K562 (cell line): ENCODE measurements at regions not wholly inside any gene's neighbourhood (a gene's known extent, or its start where the extent isn't known, plus 50 kb on each side); places are given as distances from the start of the nearest gene placed in this dataset.

Experiments
- ATAC-seq: fragments of 200-7000 bp; cut with Tn5 transposase; 3 replicates; pipeline ENCODE4 v1.9.1; 2020; ENCODE audit warnings: moderate library complexity
- BruUV-seq: library from RNA; stranded (reverse); fragments of 400-500 nt; replicated peaks from 2 replicates; lab custom pipeline; 2021; lab: Mats Ljungman, UMichigan
- CTCF ChIA-PET: fragments of 300-600 bp; formaldehyde crosslinking; extraction: SDS; loops from one replicate; lab custom pipeline; 2021; ENCODE audit warnings: low intra/inter-chr PET ratio; lab: Yijun Ruan, JAX
- POLR2A ChIA-PET: fragments of 300-600, 350-650 bp; sonication (Branson Sonifier 250); formaldehyde crosslinking; extraction: SDS; loops from one replicate; lab custom pipeline; 2021; ENCODE audit warnings: antibody characterized with exemption, inconsistent platforms; lab: Yijun Ruan, JAX
- DNase-seq, 4 experiments: peaks; one replicate each; pipeline versions ENCODE4 v3.0.0 to v3.0.0-alpha.2; 2011 to 2018; ENCODE audit warnings: low spot score in 3 of 4, mixed read lengths in 3 of 4; ENCODE audit errors: extremely low read depth in 1 of 4
- FAIRE-seq: peaks from 2 replicates; lab custom pipeline; 2011; peaks lifted over from hg19 to GRCh38; lab: Jason Lieb, UNC
- H2AFZ ChIP-seq: 2 replicates; pipeline ENCODE4 v1.6.0; 2011; ENCODE audit warnings: low read depth, low read length, control low read depth, inconsistent platforms
- H3K27ac ChIP-seq: fragments of 200-600 bp; 3 replicates; pipeline ENCODE4 v1.8.0; 2011; ENCODE audit warnings: low read depth, mild to moderate bottlenecking, control low read depth, inconsistent platforms, low read length, moderate library complexity, mixed read lengths; ENCODE audit errors: extremely low read depth
- H3K27me3 ChIP-seq, 2 experiments: fragments of 300-600 bp in 1 of 2; 2 replicates in 1 of 2; 3 replicates in 1 of 2; pipeline versions ENCODE4 v1.6.0 to v1.8.0; 2011; ENCODE audit warnings: inconsistent platforms in 2 of 2, low read length in 2 of 2, mild to moderate bottlenecking in 1 of 2, mixed read lengths in 1 of 2, moderate library complexity in 1 of 2; ENCODE audit not compliant: control insufficient read depth in 2 of 2, insufficient read depth in 2 of 2
- H3K36me3 ChIP-seq: fragments of 300-600 bp; 3 replicates; pipeline ENCODE4 v1.8.0; 2011; ENCODE audit warnings: mild to moderate bottlenecking, low read length, inconsistent platforms; ENCODE audit not compliant: control insufficient read depth, insufficient read depth
- H3K4me1 ChIP-seq, 2 experiments: fragments of 200-600 bp in 1 of 2; replicated peaks in 1 of 2; 2 replicates in 1 of 2; 3 replicates in 1 of 2; pipeline versions ENCODE4 v1.5.1 to v1.8.0; 2011; ENCODE audit warnings: inconsistent platforms in 2 of 2, low read length in 2 of 2, mild to moderate bottlenecking in 1 of 2, mixed read lengths in 1 of 2, moderate library complexity in 1 of 2; ENCODE audit not compliant: control insufficient read depth in 2 of 2, insufficient read depth in 2 of 2
- H3K4me2 ChIP-seq: 2 replicates; pipeline ENCODE4 v1.6.1; 2011; ENCODE audit warnings: low read length, control low read depth, inconsistent platforms, mixed read lengths; ENCODE audit not compliant: insufficient read depth
- H3K4me3 ChIP-seq: fragments of 200-600 bp; sonication (generic), shearing (Covaris generic); 2 replicates; pipeline ENCODE4 v1.5.1; 2016; ENCODE audit warnings: control low read depth, inconsistent platforms
- H3K79me2 ChIP-seq: fragments of 200-600 bp; 3 replicates; pipeline ENCODE4 v1.8.0; 2011; ENCODE audit warnings: low read length, inconsistent platforms; ENCODE audit not compliant: control insufficient read depth, insufficient read depth
- H3K9ac ChIP-seq, 2 experiments: 2 replicates each; pipeline versions ENCODE4 v1.6.0 to v1.6.1; 2011; ENCODE audit warnings: low read depth in 2 of 2, low read length in 2 of 2, control low read depth in 1 of 2, inconsistent platforms in 1 of 2, mild to moderate bottlenecking in 1 of 2, mixed read lengths in 1 of 2; ENCODE audit not compliant: insufficient read depth in 1 of 2
- H3K9me1 ChIP-seq: one replicate; pipeline ENCODE4 v1.6.0; 2011; ENCODE audit warnings: inconsistent platforms, mild to moderate bottlenecking, low read length, moderate library complexity; ENCODE audit not compliant: control insufficient read depth, insufficient read depth
- H3K9me3 ChIP-seq: replicated peaks from 2 replicates; pipeline ENCODE4 v1.5.1; 2011; ENCODE audit warnings: low read depth, low read length, inconsistent platforms; ENCODE audit not compliant: control insufficient read depth, insufficient read depth
- H4K20me1 ChIP-seq: replicated peaks from 2 replicates; pipeline ENCODE4 v1.6.1; 2011; ENCODE audit warnings: low read length, inconsistent platforms, mixed read lengths; ENCODE audit not compliant: control insufficient read depth, insufficient read depth
- ARID2 ChIP-seq: fragments of 450-650 bp; IDR thresholded peaks from 2 replicates; pipeline ENCODE4 v1.6.1; 2017; ENCODE audit warnings: antibody characterized with exemption, mild to moderate bottlenecking
- BRF1 ChIP-seq: IDR thresholded peaks from 3 replicates; pipeline ENCODE4 v1.6.1; 2011; ENCODE audit warnings: borderline replicate concordance, mild to moderate bottlenecking; ENCODE audit not compliant: insufficient read length; ENCODE audit errors: extremely low read depth
- CHD1 ChIP-seq: fragments of 200-600 bp; sonication (generic); IDR thresholded peaks from one replicate; pipeline ENCODE4 v1.6.1; 2012; ENCODE audit warnings: mild to moderate bottlenecking, moderate library complexity, low read length, inconsistent platforms
- ERF ChIP-seq: fragments of 450-650 bp; formaldehyde crosslinking; IDR thresholded peaks from 2 replicates; pipeline ENCODE4 v1.4.0; 2020; ENCODE audit warnings: mild to moderate bottlenecking, mixed read lengths
- FOXM1 ChIP-seq, 2 experiments: fragments of 450-650 bp in 1 of 2; sonication (generic) in 1 of 2; formaldehyde crosslinking in 1 of 2; IDR thresholded peaks; 2 replicates each; pipeline versions ENCODE4 v1.6.1 to v1.9.0; 2017 to 2022; ENCODE audit warnings: low read depth in 2 of 2, mild to moderate bottlenecking in 2 of 2, missing genetic modification reagents in 1 of 2, moderate library complexity in 1 of 2
- HIVEP1 ChIP-seq: fragments of 250-450 bp; sonication (Bioruptor Pico); IDR thresholded peaks from 2 replicates; pipeline ENCODE4 v1.4.0; 2020; ENCODE audit warnings: mild to moderate bottlenecking
- HOMEZ ChIP-seq: fragments of 250-450 bp; sonication (Bioruptor Pico); IDR thresholded peaks from 2 replicates; pipeline ENCODE4 v1.4.0; 2020; ENCODE audit warnings: mild to moderate bottlenecking, moderate library complexity
- MAFF ChIP-seq: IDR thresholded peaks from 2 replicates; pipeline ENCODE4 v1.6.1; 2012; ENCODE audit warnings: low read length, improper control_type of control experiment
- MCM2 ChIP-seq: fragments of 450-650 bp; IDR thresholded peaks from 2 replicates; pipeline ENCODE4 v1.6.1; 2017; ENCODE audit warnings: low read depth, mild to moderate bottlenecking
- MCM5 ChIP-seq: fragments of 450-650 bp; IDR thresholded peaks from 2 replicates; pipeline ENCODE4 v1.6.1; 2016; ENCODE audit warnings: low read depth
- MYC ChIP-seq, 2 experiments: fragments of 250-450 bp in 1 of 2; sonication (Bioruptor Pico) in 1 of 2; IDR thresholded peaks; 2 replicates each; pipeline versions ENCODE4 v1.5.1 to v1.6.1; 2012 to 2021; ENCODE audit warnings: low read depth in 2 of 2, borderline replicate concordance in 1 of 2, improper control_type of control experiment in 1 of 2, low read length in 1 of 2, mild to moderate bottlenecking in 1 of 2, moderate library complexity in 1 of 2
- NFXL1 ChIP-seq: fragments of 450-650 bp; formaldehyde crosslinking; IDR thresholded peaks from 2 replicates; pipeline ENCODE4 v1.4.0; 2021; ENCODE audit warnings: mild to moderate bottlenecking
- PATZ1 ChIP-seq: fragments of 250-450 bp; sonication (Bioruptor Pico); IDR thresholded peaks from 2 replicates; pipeline ENCODE4 v1.5.0; 2020; ENCODE audit warnings: mild to moderate bottlenecking, borderline replicate concordance
- PTRF ChIP-seq: fragments of 450-650 bp; IDR thresholded peaks from 2 replicates; pipeline ENCODE4 v1.6.1; 2016; ENCODE audit warnings: mild to moderate bottlenecking, missing genetic modification characterization, missing compliant biosample characterization
- SLC30A9 ChIP-seq: fragments of 250-450 bp; sonication (Bioruptor Pico); IDR thresholded peaks from 2 replicates; pipeline ENCODE4 v1.8.0; 2022; ENCODE audit warnings: mild to moderate bottlenecking, moderate library complexity
- SMAD3 ChIP-seq: fragments of 450-650 bp; formaldehyde crosslinking; conservative IDR thresholded peaks from 2 replicates; pipeline ENCODE4 v1.4.0; 2020; ENCODE audit warnings: mild to moderate bottlenecking
- THRB ChIP-seq: fragments of 450-650 bp; formaldehyde crosslinking; conservative IDR thresholded peaks from 2 replicates; pipeline ENCODE4 v1.4.0; 2022; ENCODE audit warnings: mild to moderate bottlenecking, missing genetic modification characterization
- ZNF239 ChIP-seq: fragments of 250-450 bp; sonication (Bioruptor Pico); IDR thresholded peaks from 2 replicates; pipeline ENCODE4 v1.4.0; 2020; ENCODE audit warnings: mild to moderate bottlenecking
- ZNF316 ChIP-seq: fragments of 450-650 bp; IDR thresholded peaks from 2 replicates; pipeline ENCODE4 v1.6.1; 2016
- ZNF444 ChIP-seq: fragments of 250-450 bp; sonication (Bioruptor Pico); IDR thresholded peaks from 2 replicates; pipeline ENCODE4 v1.4.0; 2020; ENCODE audit warnings: mild to moderate bottlenecking, moderate library complexity
- in situ Hi-C: fragments of 300-500 bp; cut with MboI; formaldehyde crosslinking; loops from 4 replicates; pipeline ENCODE4 v1.15.0; 2018; ENCODE audit warnings: inconsistent platforms, mixed read lengths
- intact Hi-C: fragments of 100-400 bp; cut with micrococcal nuclease; formaldehyde crosslinking; loops from 2 replicates; pipeline ENCODE4 v1.14.2; 2022

GRCh38 chr4:59770601-59771264 lies 1429.4 kb upstream of the ADGRL3 start:
- Histone ChIP-seq H3K27me3 (no peaks in the 10 kb centered on the region), H3K4me3 (no peak overlapping the region), H3K9ac (no peak overlapping the region), H4K20me1 (no peaks in the 10 kb centered on the region), H3K9me3 (no peaks in the 10 kb centered on the region), H3K4me1 (no peaks in the 10 kb centered on the region), H2AFZ (no peak overlapping the region), H3K36me3 (no peaks in the 10 kb centered on the region), H3K79me2 (no peaks in the 10 kb centered on the region), H3K9me1 (no peaks in the 10 kb centered on the region), H3K4me2 (no peak overlapping the region), H3K27ac (no peak overlapping the region)
- no peak for TF ChIP-seq CHD1
- TF ChIP-seq ZNF444 (CRISPR knock-in tag), result no peak
- TF ChIP-seq SMAD3 (CRISPR knock-in tag), result no peak
- TF ChIP-seq ARID2, result no peak
- TF ChIP-seq FOXM1 (IDR thresholded peaks at IDR 0.05; ENCODE audit: low read depth), result no peak
- TF ChIP-seq FOXM1 (CRISPR knock-in tag; IDR thresholded peaks at IDR 0.05; ENCODE audit: low read depth), result no peak
- no peak for TF ChIP-seq PTRF
- no peak for TF ChIP-seq ERF
- TF ChIP-seq SLC30A9 (CRISPR knock-in tag), result no peak
- no peak for TF ChIP-seq NFXL1
- TF ChIP-seq ZNF316, result no peak
- TF ChIP-seq MAFF, result no peak
- TF ChIP-seq MCM2, result no peak
- no peak for TF ChIP-seq HOMEZ (CRISPR knock-in tag)
- no peak for TF ChIP-seq BRF1
- no peak for TF ChIP-seq MCM5
- TF ChIP-seq MYC (IDR thresholded peaks at IDR 0.05; ENCODE audit: low read depth, low read length), result no peak
- no peak for TF ChIP-seq MYC (CRISPR knock-in tag; IDR thresholded peaks at IDR 0.05; ENCODE audit: borderline replicate concordance, low read depth)
- TF ChIP-seq ZNF239 (CRISPR knock-in tag), result no peak
- no peak for TF ChIP-seq THRB (CRISPR knock-in tag)
- TF ChIP-seq HIVEP1, result no peak
- TF ChIP-seq PATZ1 (CRISPR knock-in tag), result no peak
- ChIA-PET CTCF (no interaction called here), POLR2A (no interaction called here)
- no TSS peak for BruUV-seq
- FAIRE-seq, result no peak
- no peak for DNase-seq
- intact Hi-C loops, result no loop called here
- ATAC-seq, result no peak
- in situ Hi-C loops, result no loop called here
